ENCODE measurements at regions not wholly inside any gene's neighbourhood (a gene's known extent, or its start where the extent isn't known, plus 50 kb on each side); places are given as distances from the start of the nearest gene placed in this dataset.
"Not testable (repeated sequence)": the region's sequence is repeated elsewhere in the genome, so short reads cannot be mapped to it uniquely, and the experiment has no call there.

DNA sequence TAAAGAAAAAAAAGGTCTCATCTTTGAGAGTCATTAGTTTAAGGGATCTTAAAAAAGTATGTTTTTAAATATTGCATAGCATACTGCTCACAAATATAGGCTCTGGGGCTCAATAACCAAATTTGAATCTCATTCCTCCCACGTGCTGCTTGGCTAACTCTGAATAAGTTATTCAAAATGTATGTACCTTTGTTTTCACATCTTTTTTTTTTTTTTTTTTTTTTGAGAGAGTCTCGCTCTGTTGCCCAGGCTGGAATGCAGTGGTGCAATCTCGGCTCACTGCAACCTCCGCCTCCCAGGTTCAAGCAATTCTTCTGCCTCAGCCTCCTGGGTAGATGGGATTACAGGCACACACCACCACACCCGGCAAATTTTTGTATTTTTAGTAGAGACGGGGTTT, 335.6 kb downstream of the CRPPA start:
- TF ChIP-seq, protein P1, sequence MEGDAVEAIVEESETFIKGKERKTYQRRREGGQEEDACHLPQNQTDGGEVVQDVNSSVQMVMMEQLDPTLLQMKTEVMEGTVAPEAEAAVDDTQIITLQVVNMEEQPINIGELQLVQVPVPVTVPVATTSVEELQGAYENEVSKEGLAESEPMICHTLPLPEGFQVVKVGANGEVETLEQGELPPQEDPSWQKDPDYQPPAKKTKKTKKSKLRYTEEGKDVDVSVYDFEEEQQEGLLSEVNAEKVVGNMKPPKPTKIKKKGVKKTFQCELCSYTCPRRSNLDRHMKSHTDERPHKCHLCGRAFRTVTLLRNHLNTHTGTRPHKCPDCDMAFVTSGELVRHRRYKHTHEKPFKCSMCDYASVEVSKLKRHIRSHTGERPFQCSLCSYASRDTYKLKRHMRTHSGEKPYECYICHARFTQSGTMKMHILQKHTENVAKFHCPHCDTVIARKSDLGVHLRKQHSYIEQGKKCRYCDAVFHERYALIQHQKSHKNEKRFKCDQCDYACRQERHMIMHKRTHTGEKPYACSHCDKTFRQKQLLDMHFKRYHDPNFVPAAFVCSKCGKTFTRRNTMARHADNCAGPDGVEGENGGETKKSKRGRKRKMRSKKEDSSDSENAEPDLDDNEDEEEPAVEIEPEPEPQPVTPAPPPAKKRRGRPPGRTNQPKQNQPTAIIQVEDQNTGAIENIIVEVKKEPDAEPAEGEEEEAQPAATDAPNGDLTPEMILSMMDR (IDR thresholded peaks at IDR 0.05) = not testable (repeated sequence)
- TF ChIP-seq POLR2AphosphoS5 (IDR thresholded peaks at IDR 0.05) = not testable (repeated sequence)

Data from prostate gland (tissue), 2 donors.